ENCODE measurements at regions not wholly inside any gene's neighbourhood (a gene's known extent, or its start where the extent isn't known, plus 50 kb on each side); places are given as distances from the start of the nearest gene placed in this dataset.
"Not testable (repeated sequence)": the region's sequence is repeated elsewhere in the genome, so short reads cannot be mapped to it uniquely, and the experiment has no call there.

DNA sequence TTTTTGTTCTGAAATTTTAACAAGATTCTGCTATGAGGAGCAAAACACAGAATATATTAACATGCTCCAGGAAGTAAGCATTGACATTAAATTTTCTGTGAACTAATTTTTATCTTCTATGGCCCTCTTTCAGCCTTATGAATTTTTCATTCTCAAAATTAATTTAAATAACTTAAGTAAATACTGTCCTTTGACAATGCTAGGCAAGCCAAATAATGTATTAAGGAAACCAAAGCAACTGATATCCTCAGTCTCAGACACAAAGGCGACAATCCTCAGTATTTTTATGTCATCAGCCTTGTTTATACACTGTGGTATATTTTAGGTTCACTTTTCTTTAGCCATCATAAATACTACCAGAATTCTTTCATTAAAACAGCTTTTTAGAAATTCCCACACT lies 159.8 kb downstream of the CGGBP1 start:
- DNase-seq (ENCODE audit: low read depth in 4 of 4, low spot score in 2 of 4), result no peak

DNA sequence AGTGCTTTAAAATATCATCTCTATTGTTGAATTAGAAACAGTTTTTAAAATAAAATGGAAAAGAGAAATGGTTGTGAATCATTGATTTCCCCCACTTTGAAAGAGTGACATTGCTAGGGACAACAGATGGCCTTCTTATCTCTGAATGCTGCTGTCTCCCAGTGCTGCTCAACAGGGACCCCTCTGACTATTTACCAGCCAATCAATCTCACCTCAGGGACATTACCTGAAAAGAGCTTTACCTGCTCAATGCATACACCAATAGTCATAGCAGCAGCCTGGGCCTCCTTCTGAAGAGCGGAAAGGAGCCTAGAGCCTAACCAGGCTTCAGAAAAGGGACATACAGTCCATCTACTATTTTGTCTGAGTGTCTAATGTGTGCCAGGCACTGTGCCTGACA lies 162.8 kb downstream of the CGGBP1 start:
- no peak for DNase-seq (ENCODE audit: low read depth in 4 of 4, low spot score in 2 of 4)

DNA sequence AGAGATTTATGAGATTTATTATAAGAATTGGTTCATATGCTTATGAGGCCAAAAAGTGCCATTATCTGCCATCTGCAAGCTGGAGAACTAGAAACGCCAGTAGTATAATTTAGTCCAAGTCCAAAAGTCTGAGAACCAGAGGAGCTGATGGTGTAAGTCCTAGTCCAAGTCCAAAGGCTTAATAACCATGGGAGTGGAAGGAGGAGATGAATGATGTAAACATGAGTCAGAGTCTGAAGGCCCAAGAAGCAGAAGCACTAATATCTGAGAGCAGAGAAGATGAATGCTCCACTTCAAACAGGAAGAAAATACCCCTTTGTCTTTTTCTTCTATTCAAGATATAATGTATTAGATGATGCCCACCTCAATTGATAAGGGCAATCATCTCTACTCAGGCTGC lies 185.7 kb downstream of the CGGBP1 start:
- DNase-seq (ENCODE audit: low read depth in 4 of 4, low spot score in 2 of 4), result no peak

DNA sequence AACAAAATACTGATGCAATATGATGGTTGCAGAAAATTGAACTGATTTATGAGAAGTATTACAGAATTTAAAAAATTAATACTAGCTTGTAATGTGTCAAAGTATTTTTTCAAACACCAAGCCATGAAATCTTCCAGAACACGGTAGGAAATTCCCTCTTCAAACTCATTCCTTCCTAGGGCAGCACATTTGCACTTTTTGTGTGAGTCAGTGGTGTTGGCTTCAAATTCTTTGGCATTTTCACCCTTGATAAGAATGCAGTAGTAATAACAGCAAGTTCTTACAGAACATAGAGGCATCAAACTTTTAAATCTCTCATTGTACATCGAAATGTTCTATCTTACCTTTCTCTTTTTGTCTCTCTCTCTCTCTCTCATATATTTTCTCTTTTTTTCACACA lies 191.8 kb downstream of the CGGBP1 start:
- no peak for DNase-seq (ENCODE audit: low read depth in 4 of 4, low spot score in 2 of 4)

DNA sequence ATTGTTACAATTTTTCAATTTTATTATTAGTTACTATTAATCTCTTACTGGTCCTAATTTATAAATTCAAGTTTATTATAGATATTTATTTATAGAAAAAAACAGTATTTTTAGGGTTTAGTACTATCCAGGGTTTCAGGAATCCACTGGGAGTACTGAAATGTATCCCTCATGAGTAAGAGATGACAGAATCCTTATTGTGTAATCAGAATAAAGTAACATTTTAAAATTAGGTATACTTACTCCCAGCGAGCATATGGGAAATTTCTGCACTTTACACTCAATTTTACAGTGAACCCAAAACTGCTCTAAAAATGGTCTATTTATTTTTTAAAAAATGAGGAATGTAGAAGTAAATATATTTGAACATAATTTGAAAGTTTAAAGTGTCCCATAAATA lies 202.7 kb downstream of the CGGBP1 start:
- DNase-seq (ENCODE audit: low read depth in 4 of 4, low spot score in 2 of 4), result no peak

DNA sequence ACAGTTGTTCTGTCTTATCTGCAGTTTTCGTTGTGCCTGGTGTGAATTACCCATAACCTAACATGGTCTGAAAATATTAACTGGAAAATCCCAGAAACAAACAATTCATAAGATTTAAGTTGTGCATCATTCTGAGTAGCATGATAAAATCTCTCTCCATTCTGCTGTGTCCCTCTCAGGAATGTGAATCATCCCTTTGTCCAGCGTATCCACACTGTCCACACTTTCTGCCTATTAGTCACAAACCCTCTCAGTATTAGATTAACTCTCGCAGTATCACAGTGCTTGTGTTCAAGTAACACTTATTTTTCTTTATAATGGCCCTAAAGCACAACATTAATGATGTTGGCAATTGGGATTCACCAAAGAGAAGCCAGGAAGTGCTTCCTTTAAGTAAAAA lies 203.2 kb downstream of the CGGBP1 start:
- no peak for DNase-seq (ENCODE audit: low read depth in 4 of 4, low spot score in 2 of 4)

DNA sequence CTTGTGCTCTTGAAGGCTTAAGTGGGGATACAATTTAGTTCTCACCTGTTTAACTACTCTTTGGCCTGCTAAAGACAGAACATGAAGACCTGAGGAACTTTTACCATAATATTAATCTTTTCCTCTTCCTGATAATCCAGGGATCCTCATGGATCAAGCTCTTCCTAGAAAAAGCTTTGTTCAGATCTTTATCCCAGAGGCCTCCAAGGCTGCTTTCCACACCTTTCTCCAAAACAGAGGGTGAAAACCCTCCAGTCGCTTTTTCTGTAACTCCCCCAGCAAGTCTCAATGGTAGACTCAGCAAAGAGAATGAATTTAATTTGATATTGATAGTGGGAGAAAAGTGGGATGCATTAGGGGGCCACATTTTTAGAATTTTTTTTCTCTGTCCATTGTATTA lies 203.6 kb downstream of the CGGBP1 start:
- DNase-seq (ENCODE audit: low read depth in 4 of 4, low spot score in 2 of 4), result no peak

DNA sequence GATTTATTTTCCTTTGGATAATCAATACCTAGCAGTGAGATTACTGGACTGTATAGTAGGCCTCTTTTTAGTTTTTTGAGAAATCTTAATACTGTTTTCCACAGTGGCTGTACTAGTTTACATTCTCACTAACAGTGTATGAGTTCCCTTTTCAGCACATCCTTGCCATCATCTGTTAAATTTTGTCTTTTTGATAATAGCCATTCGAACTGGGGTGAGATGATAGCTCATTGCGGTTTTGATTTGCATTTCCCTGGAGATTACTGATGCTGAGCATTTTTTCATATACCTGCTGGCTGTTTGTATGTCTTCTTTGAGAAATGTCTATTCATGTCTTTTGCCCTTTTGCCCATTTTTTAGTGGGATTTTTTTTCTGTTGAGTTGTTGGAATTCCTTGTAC lies 210.8 kb downstream of the CGGBP1 start:
- no peak for DNase-seq (ENCODE audit: low read depth in 4 of 4, low spot score in 2 of 4)

DNA sequence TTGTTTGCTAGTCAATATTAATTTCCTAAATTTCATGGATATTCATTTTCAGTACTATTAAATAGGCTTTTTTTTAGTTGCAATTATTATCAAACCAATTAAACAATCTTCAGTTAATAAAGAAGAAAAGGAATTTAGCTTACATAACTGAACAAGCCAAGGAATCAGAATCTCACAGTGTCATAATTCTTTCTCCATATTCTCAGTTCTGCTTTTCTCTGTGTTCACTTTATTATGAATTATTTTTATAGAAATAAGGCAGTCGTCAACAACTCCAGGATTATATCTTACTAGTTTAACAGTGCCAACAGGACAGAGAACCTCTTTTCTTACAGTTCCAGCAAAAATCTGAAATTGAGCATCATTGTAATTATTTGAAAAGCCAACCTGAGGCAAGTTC lies 221.7 kb downstream of the CGGBP1 start:
- DNase-seq (ENCODE audit: low read depth in 4 of 4, low spot score in 2 of 4), result no peak

DNA sequence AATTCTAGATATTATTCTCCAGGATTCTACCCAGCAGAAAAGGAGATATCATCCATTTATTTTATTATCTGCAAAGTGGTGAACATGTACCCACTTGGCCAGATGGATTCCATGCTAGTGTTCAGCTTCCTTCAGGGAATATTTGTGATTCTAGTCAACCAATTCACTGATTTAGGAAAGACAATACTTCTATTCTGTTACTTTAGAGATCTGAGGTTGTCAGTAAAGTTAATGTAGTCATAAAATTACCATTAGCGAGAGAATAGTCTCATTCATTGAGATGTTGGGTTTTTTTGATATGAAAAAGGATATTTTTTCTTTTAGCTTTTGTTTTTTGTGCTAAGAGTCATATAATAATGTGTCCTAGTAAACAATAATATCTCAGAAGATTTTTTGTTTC lies 222.8 kb downstream of the CGGBP1 start:
- DNase-seq (ENCODE audit: low read depth in 4 of 4, low spot score in 2 of 4), result no peak

DNA sequence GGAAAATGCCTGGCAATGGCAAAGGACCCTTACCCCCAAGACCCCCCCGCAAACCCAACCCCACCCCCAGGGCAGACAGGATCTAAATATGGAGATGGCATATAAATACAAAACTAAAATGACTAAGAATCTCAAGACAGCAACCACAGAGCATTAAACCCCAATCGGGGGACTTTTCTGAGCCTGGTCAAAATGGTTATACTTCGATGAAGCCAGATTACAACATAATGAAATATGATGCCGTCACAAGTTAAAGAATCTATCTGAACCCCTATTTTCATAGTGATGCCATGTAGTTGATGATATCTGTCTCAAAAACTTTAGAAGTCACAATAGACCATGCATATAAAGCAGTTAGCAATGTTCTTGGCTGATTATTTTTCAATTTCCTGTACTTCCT lies 223.6 kb downstream of the CGGBP1 start:
- DNase-seq (ENCODE audit: low read depth in 4 of 4, low spot score in 2 of 4), result no peak

DNA sequence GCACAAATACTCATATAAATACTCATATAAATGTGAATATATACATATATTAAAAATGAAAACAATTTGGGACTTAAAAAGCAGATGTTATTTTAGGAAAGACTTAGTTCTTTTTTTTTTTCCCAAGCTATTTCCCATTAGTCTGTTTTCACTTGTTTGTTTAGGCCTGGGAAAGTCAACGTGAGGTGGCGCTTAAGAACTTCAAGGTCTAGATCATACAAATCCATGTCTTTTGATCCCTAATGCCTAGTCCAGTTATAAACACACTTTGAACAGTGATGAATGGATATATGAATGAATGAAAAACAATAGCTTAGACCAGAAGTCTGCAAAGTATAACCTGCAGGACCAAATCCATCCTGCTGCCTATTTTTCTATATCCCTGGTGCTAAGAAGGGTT lies 224.5 kb downstream of the CGGBP1 start:
- DNase-seq (ENCODE audit: low read depth in 4 of 4, low spot score in 2 of 4), result no peak

DNA sequence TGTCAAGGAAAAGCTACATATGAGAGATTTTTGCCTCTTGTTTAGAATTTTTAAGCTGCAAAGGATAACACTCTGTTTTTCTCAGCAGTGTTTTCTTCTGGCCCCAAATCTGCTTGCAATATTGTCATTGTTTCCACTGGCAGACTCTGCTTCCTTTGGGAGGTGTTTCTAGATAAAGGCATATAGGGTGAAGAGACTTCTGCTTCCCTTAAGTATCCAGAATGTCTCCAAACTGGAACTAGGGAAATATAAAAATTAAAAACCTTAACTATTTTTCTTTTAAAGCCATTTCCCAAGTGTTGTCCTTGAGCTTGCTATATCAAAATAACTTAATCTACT lies 225.8 kb downstream of the CGGBP1 start:
- DNase-seq (ENCODE audit: low read depth in 4 of 4, low spot score in 2 of 4), result no peak

DNA sequence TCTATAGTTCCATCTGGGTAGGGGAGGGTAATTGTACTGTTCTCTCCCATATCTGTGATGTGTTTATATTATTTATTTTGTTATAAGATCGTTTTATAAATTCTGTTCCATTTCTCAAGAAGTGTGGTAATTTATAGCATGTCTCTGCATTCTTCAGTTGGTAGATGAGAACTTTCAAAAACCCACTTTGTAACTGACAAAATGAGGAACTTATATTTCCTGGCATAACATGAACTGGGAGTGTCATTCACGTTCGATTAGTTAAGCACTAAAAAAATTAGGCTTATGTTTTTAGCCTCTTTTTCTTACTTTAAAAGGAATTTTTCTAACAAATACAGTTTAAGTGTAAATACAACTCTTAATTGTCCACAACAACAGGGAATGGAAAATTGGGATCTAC lies 230.8 kb downstream of the CGGBP1 start:
- no peak for DNase-seq (ENCODE audit: low read depth in 4 of 4, low spot score in 2 of 4)

DNA sequence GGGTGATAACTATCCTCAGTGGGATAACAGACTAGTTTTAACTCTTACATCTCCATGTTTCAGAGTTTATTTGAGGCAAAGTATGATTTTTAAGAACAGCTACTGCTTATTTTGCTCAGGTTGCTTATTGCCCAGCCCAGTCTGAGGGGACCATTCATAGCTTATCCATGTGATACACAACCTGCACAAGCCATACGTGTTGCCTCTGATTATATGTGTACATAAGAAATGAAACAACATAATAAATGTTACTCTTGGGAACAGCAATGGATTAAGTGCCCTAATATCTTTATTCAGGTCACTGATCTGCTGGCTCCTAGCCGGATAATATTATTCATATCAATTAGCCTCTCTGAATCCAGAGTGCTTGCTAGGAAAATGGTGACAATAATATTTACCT lies 236.2 kb downstream of the CGGBP1 start:
- DNase-seq (ENCODE audit: low read depth in 4 of 4, low spot score in 2 of 4), result no peak

DNA sequence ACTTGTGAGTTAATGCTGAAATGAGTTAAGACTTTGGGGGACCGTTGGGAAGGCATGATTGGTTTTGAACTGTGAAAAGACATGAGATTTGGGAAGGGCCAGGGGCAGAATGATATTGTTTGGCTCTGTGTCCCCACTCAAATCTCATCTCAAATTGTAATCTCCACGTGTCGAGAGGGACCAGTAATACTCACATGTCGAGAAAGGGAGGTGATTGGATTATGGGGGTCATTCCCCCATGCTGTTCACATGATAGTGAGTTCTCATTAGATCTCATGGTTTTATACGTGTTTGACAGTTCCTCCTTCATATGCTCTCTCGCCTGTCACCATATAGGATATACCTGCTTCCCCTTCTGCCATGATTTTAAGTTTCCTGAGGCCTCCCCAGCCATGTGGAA lies 245.3 kb downstream of the CGGBP1 start:
- not testable (repeated sequence) for DNase-seq (ENCODE audit: low read depth in 4 of 4, low spot score in 2 of 4)

DNA sequence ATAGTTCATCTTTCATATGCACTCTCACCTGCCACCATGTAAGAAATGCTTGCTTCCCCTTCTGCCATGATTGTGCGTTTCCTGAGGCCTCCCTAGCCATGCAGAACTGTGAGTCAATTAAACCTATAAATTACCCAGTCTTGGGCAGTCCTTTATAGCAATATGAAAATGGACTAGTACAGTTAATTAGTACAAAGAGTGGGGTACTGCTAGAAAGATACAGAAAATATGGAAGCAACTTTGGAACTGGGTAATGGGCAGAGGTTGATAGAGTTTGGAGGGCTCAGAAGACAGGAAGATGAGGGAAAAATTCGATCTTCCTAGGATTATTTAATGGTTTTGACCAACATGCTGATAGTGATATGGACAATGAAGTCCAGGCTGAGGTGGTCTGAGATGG lies 246.9 kb downstream of the CGGBP1 start:
- DNase-seq (ENCODE audit: low read depth in 4 of 4, low spot score in 2 of 4), result no peak

DNA sequence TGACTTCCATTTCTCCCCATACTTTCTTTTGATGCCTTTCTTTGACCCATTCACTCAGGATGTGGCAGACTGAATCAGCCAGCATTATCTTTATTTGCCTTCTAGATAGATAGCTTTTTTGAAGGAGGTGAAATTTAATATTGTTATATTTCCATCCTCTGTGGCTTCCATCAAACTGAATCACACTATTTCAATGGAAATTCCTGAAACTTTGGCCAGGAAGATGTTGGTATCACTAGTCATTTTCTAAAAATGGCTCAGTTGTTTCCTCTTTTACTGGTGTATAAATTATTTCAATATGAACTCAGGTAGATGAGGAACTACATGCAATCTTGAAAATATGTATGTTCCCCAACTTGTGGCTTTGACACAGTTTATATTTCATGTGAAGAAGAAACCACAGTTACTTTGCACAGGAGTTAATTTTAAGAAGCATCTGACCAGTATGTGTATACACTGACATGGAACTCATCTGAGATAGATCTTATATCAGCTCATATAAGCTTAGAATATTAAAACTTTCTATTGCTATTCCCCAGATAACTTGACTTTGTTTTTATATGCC lies 248.3 kb downstream of the CGGBP1 start:
- no peak for DNase-seq (ENCODE audit: low read depth in 4 of 4, low spot score in 2 of 4)

DNA sequence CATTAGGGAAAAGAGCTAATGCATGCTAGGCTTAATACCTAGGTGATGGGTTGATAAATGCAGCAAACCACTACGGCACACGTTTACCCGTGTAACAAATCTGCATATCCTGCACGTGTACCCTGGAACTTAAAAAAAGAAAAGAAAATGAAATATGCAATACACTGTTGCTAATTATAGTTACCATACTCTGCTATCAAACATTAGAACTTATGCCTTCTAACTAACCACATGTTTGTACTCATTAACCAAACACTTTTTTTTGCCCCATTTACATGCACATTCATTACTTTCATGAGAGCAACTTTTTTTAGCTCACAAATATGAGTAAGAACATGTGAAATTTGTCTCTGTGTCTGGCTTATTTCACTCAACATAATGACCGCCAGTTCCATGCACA lies 253.1 kb downstream of the CGGBP1 start:
- DNase-seq (ENCODE audit: low read depth in 4 of 4, low spot score in 2 of 4), result no peak

DNA sequence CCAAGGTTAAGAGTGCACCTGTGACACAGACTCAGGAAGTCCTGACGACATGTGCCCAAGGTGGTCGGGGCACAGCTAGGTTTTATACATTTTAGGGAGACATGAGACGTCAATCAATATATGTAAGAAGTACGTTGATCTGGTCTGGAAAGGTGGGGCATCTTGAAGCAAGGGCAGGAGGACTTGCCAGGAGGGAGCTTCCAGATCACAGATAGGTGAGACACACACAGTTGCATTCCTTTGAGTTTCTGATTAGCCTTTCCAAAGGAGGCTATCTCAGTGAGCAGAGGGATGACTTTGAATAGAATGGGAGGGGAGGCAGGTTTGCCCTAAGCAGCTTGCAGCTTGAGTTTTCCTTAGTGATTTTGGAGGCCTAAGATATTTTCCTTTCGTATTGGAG lies 257.4 kb downstream of the CGGBP1 start:
- DNase-seq (ENCODE audit: low read depth in 4 of 4, low spot score in 2 of 4), result no peak

DNA sequence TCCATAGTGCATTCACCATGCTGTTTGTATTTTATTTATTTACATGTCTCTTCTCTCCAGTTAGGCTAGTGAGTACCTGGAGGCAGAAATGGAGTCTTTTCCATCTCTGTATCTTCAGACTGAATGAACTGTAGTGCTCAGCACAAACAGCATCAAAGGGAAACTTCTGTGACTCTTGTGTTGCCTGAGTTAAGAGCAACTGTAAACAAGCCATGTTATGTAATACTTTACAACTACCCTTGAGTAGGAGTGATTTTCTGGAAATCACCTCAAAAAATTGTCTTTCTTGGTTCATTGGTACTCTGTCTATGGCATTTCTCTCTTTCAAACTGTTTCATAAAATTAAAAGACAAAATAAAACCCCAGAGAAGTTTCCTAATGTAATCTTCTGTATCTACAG lies 258.3 kb downstream of the CGGBP1 start:
- no peak for DNase-seq (ENCODE audit: low read depth in 4 of 4, low spot score in 2 of 4)

DNA sequence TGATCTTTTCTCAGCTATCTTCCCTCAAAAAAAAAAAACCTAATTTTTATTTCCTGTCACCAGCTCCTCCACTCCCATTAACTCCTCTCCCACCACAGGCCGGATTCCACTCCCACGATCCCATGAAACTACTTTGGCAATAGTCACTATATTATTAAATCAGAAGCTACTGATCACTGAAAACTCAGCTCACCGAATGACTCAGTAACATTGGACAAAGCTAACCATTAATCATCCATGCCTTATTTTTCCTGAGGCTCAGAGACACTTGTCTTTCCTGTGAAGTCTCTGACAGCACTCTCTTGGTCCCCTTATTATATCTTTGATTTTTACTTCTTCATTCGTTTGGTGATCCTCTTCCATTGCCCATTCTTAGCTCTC lies 260.2 kb downstream of the CGGBP1 start:
- DNase-seq (ENCODE audit: low read depth in 4 of 4, low spot score in 2 of 4), result no peak

DNA sequence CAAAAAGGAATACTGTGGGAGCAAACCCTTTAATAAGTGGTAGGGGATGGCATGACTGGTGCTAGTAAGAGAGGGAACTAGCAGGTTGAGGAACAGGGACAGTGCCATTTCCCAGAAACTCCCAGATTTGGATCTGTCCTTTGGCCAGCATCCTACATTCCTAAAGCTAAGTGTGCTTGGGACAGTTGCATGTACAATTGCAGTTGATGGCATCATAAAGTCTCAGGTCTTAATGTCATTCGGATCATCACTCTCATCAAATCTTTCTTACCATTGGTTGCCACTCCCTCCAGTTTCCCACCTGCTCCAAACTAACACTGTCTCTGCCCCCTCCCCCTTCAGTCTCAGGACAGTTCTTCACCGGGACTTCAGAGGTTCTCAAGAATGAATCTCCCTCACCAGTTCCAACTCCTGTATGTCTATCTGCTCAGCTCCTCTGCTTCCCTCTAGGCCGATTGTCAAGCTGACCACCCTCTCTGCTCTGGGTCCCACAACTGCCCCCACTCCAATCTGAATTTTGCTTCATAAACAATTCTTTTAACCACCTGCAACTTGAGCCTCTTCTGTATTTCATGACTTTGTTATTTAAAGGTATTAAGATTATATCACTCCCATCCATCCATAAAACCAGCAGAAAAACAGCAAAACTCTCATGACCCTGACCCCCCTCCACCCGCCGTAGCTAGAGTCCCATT lies 260.8 kb downstream of the CGGBP1 start:
- DNase-seq (ENCODE audit: low read depth in 4 of 4, low spot score in 2 of 4), result no peak
